ENCODE measurements at regions not wholly inside any gene's neighbourhood (a gene's known extent, or its start where the extent isn't known, plus 50 kb on each side); places are given as distances from the start of the nearest gene placed in this dataset.

GRCh38 chr2:205895981-205896655 lies 189.9 kb downstream of the INO80D start:
- H3K9me3 ChIP-seq (ENCODE audit: low read depth), result no peaks in the 10 kb centered on the region

DNA sequence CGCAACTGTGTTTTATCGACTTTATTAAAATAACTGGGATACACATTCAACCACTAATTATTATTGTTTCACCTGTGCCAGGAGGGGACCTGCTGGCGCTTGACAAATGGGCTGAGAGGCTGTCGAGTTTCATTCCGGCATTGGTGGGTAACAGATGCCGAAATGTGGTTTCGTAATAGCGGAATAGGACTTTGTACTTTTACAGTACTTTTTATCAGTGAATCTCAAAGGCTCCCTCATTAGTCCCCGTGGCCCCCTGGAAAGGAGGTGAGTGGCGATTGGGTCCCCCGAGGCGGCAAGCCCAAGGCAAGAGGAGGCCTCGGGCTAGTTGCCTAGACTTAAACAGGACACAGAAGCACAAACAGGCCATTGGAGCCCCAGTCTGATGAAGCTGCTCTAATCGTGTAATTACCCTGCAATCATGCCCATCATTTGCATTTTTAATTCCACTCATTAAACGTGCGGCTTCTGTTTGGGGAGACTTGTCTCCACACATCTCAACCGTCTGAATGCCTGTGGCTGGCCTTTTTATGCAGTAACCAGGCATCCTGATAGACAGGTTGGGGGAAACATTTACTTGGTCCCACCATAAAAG lies 193.2 kb downstream of the INO80D start:
- no peak overlapping the region for H3K9ac ChIP-seq
- H3K9me3 ChIP-seq (ENCODE audit: low read depth), result no peaks in the 10 kb centered on the region
- no peaks in the 10 kb centered on the region for H3K36me3 Mint-ChIP-seq
- no peak overlapping the region for H2AFZ ChIP-seq (replicated peaks)
- H3K4me3 ChIP-seq, result no peak overlapping the region
- no peaks in the 10 kb centered on the region for H3K36me3 ChIP-seq
- H3K4me3 Mint-ChIP-seq, result no peak overlapping the region
- H3K9me3 Mint-ChIP-seq, result no peaks in the 10 kb centered on the region
- no peak overlapping the region for H3K4me2 ChIP-seq
- no peaks in the 10 kb centered on the region for H3K4me1 ChIP-seq
- H3K27ac ChIP-seq, result no peak overlapping the region
- no peak for DNase-seq (ENCODE audit: low spot score)
- H3K27me3 ChIP-seq, result no peaks in the 10 kb centered on the region
- no peaks in the 10 kb centered on the region for H3F3A ChIP-seq (ENCODE audit: low read depth)
- no peaks in the 10 kb centered on the region for H4K20me1 ChIP-seq (ENCODE audit: low read depth)
- H3K79me2 ChIP-seq (ENCODE audit: low read depth), result no peaks in the 10 kb centered on the region
- H3K27me3 Mint-ChIP-seq (ENCODE audit: insufficient read depth, low read depth), result peaks cover 5% of the 10 kb centered on the region
- peak overlapping the region; percentile 82 for H3K27ac Mint-ChIP-seq
- peaks cover 24% of the 10 kb centered on the region for H3K4me1 Mint-ChIP-seq
- TF ChIP-seq, protein P1, sequence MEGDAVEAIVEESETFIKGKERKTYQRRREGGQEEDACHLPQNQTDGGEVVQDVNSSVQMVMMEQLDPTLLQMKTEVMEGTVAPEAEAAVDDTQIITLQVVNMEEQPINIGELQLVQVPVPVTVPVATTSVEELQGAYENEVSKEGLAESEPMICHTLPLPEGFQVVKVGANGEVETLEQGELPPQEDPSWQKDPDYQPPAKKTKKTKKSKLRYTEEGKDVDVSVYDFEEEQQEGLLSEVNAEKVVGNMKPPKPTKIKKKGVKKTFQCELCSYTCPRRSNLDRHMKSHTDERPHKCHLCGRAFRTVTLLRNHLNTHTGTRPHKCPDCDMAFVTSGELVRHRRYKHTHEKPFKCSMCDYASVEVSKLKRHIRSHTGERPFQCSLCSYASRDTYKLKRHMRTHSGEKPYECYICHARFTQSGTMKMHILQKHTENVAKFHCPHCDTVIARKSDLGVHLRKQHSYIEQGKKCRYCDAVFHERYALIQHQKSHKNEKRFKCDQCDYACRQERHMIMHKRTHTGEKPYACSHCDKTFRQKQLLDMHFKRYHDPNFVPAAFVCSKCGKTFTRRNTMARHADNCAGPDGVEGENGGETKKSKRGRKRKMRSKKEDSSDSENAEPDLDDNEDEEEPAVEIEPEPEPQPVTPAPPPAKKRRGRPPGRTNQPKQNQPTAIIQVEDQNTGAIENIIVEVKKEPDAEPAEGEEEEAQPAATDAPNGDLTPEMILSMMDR (IDR thresholded peaks at IDR 0.05), result no peak
- TF ChIP-seq EZH2phosphoT487 (IDR thresholded peaks at IDR 0.05) (no peak), EZH2 (IDR thresholded peaks at IDR 0.05) (no peak)

More at GRCh38 chr2:205895981-205896655, 189.9 kb downstream of the INO80D start:
- no peaks in the 10 kb centered on the region for H3F3A ChIP-seq (ENCODE audit: low read depth)
- Mint-ChIP-seq H3K4me3 (no peak overlapping the region), H3K4me1 (peaks cover 24% of the 10 kb centered on the region), H3K27ac (peak overlapping the region; percentile 55), H3K9me3 (peaks cover 6% of the 10 kb centered on the region), H3K27me3 (ENCODE audit: insufficient read depth, low read depth) (peaks cover 4% of the 10 kb centered on the region), H3K36me3 (no peaks in the 10 kb centered on the region)
- no peak for TF ChIP-seq EZH2 (IDR thresholded peaks at IDR 0.05)
- TF ChIP-seq, protein P1 (IDR thresholded peaks at IDR 0.05), result no peak
- no peak for TF ChIP-seq EZH2phosphoT487 (IDR thresholded peaks at IDR 0.05)
- DNase-seq (ENCODE audit: low spot score), result no peak
- no peaks in the 10 kb centered on the region for H3K4me1 ChIP-seq
- H3K27ac ChIP-seq, result no peak overlapping the region
- H3K4me2 ChIP-seq, result no peak overlapping the region
- no peaks in the 10 kb centered on the region for H3K79me2 ChIP-seq (ENCODE audit: low read depth)
- no peak overlapping the region for H3K4me3 ChIP-seq
- no peaks in the 10 kb centered on the region for H3K36me3 ChIP-seq
- no peak overlapping the region for H2AFZ ChIP-seq (replicated peaks)
- no peaks in the 10 kb centered on the region for H4K20me1 ChIP-seq (ENCODE audit: low read depth)
- H3K9ac ChIP-seq, result no peak overlapping the region
- H3K27me3 ChIP-seq, result no peaks in the 10 kb centered on the region

DNA sequence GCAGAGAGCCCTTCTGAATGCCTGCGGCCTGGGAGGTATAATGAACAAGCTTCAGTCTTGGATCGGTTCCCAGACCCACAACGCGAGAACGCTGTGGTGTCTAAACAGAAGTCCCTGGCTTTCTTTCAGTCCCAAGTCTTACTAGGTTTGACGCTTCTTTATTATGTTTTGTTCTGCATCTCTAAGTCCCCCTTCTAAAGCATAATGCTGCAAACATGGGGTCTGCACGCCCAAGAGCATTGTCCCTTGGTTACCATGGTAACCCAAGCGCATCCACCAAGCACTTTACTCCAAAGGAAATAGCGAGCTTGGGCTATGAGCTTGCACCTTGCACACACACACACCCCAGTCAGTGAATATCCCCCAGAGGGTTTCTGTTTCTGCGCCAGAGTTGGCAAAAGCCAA lies 193.7 kb downstream of the INO80D start:
- TF ChIP-seq EZH2phosphoT487 (IDR thresholded peaks at IDR 0.05) (no peak), EZH2 (IDR thresholded peaks at IDR 0.05) (no peak)
- TF ChIP-seq, protein P1 (IDR thresholded peaks at IDR 0.05), result no peak
- Histone ChIP-seq H3K4me1 (no peaks in the 10 kb centered on the region), H3K9ac (no peak overlapping the region), H2AFZ (replicated peaks) (no peak overlapping the region), H3K79me2 (ENCODE audit: low read depth) (no peaks in the 10 kb centered on the region), H3K4me3 (no peak overlapping the region), H3K4me2 (no peak overlapping the region), H3K36me3 (no peaks in the 10 kb centered on the region), H3K27me3 (no peaks in the 10 kb centered on the region), H3K27ac (no peak overlapping the region), H4K20me1 (ENCODE audit: low read depth) (no peaks in the 10 kb centered on the region), H3F3A (ENCODE audit: low read depth) (no peaks in the 10 kb centered on the region), H3K9me3 (ENCODE audit: low read depth) (no peaks in the 10 kb centered on the region)
- H3K4me1 Mint-ChIP-seq, result peaks cover 24% of the 10 kb centered on the region
- H3K9me3 Mint-ChIP-seq, result no peaks in the 10 kb centered on the region
- H3K27ac Mint-ChIP-seq, result peak overlapping the region; percentile 82
- peak; percentile 61 for DNase-seq (ENCODE audit: low spot score)
- H3K4me3 Mint-ChIP-seq, result no peak overlapping the region
- no peaks in the 10 kb centered on the region for H3K36me3 Mint-ChIP-seq
- H3K27me3 Mint-ChIP-seq (ENCODE audit: insufficient read depth, low read depth), result peaks cover 5% of the 10 kb centered on the region
